ENCODE measurements at regions not wholly inside any gene's neighbourhood (a gene's known extent, or its start where the extent isn't known, plus 50 kb on each side); places are given as distances from the start of the nearest gene placed in this dataset.

DNA sequence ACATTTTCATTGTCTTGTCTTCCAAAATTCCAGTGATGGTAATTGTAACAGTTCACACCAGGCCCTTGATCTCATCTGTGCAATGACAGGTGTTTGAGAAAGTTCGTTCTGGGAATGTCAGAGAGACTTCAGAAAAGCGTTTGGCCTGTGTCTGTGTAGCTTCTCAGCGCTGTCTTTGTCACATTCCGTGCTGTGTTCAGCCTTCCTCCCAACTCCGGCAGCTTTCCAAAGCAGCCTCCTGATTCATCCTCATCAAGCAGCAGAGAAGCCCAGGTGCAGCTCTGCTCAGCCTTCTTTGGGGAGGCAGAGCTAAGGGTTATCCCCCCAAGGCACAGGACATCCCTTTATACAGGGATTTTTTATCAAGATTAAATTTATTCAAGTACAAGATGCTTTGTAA is 494.0 kb upstream of the SUCLG2 start:
- DNase-seq, result no peak

DNA sequence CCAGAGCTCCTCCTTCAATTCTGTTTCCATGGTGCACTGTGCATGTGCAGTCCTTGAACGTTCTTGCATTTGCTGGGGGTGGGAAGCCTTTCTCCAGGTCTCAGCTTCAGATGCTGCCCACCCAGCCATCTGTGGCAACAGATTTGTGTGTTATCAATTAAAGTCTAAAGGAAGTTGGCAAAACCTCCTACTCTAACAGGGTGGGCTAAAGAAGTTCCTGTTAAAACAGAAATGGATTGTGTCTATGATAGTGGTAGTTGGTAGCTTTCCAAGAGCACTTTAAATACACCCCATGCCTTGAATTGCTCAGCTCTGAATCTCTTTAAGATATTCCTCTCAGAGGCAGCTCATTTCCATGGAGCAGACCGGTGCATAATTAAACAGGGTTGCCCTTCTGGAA is 488.0 kb upstream of the SUCLG2 start:
- DNase-seq, result no peak

DNA sequence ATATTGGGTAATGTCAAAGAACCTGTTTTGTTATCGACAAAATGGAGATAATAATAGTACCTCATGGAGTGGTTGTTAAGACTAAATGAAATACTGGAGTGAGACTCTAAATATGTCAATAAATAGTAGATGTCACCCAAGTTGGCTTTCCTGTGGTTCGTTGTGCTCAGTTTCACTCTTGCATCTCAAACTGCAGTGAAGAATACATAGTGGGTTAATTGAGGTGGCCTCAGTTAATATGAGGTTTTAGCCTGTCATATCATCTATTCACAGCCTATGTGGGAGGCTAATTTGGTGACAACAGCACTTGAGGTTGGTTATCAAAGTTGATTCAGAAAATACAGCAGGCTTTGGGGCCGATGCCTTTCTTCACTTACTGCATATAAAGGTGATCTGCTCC is 485.5 kb upstream of the SUCLG2 start:
- no peak for DNase-seq

DNA sequence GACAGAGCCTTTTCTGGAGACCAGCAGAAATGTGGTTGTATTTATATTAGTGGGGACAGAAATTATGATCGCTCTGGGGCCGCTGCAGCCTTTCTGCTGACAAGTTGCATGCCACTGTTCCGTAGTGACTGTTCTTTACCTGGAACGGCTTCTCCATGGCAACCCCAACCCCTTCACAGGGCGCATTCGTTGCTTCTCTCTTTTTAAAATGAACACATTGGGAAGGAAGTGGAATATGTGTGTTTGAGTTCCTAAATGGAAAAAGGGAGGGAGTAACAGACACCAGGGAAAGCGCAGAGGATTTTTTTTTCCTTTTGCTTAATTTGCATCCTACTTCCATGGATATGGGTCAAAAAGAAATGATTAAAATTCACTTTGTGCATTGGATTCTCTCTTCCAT is 482.0 kb upstream of the SUCLG2 start:
- DNase-seq, result no peak

DNA sequence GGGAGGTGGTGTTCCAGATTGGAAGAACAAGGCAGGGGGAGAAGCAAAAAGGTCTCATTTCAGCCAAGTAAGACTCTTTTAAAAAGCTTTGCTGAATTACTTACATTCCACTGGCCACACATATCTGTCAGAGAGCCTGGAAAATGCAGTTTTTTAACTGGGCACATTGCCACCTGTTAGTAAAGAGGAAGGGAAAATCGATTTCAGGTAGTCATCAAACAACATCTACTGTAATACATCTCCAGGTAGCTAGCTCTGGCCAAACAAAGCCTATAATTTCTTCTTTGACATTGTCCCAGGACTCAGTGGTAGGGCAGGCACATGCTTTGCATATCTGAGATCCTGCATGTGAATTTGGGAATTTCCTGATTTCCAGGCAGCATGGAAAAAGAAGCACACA is 480.7 kb upstream of the SUCLG2 start:
- no peak for DNase-seq

DNA sequence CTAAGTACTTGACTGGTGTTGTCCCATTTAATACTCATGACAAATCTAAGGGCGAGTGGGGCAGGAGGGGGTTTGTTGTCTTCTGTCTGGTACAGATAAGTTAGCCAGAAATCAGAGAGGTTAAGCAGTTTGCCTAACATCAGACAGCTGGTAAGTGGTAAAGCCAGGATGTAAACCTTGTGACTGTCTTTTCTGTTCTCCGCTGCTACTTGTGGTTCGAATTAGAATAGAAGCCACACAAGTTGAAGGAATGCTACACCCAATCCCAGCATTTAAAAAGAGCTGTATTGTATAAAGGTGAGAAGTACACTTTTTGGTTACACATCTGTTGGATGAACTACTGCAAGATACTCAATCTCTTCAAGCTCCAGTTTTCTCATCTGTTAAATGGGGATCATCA is 474.7 kb upstream of the SUCLG2 start:
- DNase-seq, result no peak

DNA sequence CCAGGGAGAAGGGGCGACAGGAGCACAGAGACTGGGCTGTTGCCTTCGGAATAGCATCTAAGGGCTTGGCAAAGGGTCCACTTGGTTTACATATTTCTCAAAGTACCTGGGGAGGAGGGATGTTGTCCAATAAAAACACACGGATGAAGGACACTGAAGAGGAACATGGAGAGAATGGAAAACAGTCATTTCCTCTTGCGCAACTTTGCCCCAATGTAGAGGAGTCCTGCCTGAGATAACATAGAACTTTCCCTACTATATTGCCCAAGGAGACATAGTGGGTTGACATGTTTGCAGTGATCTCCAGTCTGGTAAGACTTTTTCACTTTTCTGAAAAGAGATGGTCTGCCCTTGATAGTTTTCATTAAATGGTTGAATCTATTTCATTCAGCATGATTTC is 468.8 kb upstream of the SUCLG2 start:
- DNase-seq, result no peak

DNA sequence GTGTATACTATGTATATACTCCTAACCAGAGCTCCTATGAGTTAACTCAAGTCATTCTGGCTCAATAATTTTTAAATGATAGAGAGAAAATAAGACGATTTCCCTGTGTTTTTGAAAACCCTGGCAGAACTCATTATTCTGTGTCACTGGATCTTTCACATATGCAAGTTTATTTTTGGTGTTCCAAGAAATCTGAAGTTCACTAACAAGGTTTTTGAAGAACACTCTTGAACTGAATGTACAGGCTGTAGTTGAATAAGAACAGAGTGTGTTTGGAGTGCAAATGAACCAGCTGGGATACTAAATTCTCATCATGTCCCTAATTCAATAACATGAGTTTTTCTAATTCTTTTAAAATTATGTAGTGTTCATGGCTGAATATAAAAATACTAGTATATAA is 466.9 kb upstream of the SUCLG2 start:
- DNase-seq, result no peak

DNA sequence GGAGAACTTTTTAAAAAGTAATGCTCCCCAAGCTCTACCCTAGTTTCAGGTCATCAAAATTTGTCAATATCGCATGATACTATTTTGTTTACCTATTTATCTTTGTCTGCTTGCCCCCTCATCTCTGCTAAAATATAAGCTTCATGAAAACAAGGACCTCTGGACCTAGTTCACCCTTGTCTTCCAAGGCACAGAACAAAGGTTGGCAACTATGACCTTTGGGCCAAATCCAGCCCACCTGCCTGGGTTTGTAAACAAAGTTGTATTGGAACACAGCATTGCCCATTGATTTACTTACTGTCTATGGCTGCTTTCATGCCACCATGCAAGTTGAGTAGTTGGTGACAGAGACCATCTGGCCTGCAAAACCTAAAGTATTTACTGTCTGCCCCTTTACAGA is 462.2 kb upstream of the SUCLG2 start:
- DNase-seq, result no peak

DNA sequence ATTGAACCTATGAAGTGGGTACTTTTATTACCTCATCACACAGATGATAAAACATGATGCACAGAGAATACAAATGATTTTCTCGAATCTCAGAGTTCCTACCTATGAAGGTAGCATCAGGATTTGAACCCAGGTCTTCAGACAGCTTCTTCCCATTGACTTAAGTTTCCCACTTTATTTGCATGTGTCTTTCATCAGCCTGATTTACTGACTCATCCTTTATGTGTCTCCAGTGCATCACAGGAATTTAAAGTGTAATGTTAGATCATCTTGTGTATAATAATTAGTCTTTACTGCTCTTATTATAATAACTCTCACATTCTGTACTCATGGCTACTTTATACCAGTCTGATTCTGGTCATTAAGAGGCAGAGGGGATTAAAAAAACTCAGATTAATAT is 449.4 kb upstream of the SUCLG2 start:
- no peak for DNase-seq

DNA sequence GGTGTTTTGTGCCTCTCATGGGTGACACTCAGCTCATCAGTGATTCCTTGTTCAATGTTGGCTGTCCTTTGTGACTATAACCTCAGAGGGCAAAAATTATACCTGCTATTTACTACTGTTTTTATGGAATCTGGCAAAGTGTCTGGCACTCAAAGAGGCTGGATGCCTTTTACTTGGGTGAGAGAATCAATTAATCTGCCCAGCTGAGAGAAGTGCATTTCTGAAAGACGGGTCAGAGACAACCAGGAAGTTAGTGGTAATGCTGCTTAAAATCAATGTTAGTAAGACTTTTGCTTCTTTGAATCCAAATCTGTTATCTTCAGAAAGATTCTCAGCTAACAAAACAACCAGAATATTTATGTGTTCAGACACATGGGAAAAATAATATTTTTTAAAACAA is 436.2 kb upstream of the SUCLG2 start:
- no peak for DNase-seq

DNA sequence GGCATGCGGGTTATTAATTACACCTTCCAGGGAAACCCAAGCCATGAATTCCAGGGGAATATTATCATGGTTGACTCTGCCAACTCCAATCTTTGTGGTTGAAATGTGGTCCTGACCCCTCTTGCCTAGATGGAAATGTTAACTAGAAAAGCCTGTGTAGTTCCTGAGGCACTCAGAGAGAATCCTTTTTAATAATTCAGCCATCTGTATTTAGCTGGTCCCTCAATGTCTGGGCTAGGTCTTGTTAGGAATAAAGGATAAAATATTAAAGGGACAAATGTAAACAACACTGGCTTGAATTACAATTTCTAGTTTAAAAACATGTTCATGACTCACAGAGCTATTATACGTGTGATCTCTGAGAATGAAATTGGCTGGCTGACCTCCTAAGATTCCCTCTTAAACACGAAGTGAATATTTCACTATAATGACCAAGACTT is 435.2 kb upstream of the SUCLG2 start:
- no peak for DNase-seq

DNA sequence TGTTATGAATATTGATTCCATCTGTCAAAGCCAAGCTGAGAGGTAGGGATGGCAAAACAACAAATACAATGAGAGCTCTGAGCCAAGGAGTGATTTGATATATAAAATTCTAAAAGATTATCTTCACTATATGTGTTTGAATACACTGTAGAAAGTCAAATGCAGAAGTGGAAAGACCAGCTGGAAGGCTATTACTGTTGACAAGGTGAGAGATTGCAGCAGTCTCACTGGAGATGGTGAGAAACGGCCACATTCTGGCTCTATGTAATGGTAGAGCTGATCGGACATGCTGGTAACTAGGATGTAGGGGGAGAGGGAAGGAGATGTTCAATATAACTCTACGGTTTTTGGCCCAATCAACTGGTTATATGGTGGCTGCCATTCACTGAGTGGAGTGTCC is 434.2 kb upstream of the SUCLG2 start:
- no peak for DNase-seq

DNA sequence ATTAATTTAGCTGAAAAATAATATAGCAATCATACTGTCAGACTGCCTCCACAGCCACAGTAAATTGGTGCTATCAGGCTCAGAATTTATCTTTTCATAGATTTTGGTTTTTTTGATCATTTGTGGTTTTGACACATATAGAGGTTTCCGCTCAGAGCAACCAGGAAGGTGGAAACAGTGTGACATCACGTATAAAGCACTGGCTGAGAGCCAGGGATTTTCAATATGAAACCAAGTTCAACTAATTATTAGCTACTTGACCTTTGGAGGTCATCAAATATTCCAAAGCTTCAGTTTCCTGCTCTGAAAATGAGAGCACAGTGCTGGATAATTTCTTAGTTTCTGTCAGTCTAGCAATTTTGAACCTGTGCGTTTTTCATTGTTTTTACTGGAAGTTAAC is 433.8 kb upstream of the SUCLG2 start:
- no peak for DNase-seq

DNA sequence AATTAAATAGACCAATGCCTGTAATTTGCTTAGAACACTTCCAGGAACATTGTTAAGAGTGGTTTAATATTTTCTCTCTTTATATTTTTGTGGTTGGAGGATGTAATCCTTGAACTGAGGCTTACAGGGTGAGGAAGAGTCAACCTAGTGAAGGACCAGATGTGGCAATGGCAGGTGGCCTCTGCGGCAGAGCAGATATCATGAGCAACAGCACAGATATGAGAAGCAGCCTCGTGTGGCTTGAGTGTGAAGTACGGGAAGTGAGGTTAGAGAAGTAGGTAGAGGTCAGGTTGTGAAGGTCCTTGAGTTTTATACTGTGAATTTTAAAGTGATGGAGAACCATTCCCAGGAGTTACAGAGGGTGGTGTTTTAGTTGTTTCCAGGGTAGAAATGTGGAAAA is 417.6 kb upstream of the SUCLG2 start:
- no peak for DNase-seq

DNA sequence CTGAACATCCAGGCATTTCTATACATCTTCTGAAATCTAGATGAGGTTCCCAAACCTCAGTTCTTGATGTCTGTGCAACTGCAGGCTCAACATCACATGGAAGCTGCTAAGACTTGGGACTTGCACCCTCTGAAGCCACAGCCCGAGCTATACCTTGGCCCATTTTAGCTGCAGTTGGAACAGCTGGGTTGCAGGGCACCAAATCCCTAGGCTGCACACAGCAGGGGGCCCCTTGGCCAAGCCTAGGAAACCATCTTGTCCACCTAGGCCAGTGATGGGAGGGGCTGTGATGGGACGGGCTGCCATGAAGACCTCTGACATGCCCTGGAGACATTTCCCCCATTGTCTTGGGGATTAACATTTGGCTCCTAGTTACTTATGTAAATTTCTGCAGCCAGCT is 415.8 kb upstream of the SUCLG2 start:
- no peak for DNase-seq

DNA sequence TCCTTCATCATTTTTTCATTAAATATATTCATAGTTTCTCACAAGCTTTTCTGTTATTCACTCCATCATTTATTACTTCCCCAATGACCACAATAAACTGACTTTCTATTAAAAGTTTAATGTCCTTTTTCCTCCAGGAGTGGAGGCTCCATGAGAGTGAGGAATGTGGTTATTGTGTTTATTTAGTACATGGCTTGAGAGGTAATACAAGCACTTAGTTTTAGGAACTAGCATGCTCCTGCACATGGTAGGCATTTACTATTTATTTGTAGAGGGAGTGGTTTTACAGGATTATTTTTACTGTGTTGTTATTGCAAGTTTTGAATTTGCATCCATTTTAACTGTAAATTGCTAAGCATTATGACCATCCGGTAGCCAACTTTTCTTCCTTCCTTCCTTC is 412.9 kb upstream of the SUCLG2 start:
- DNase-seq, result no peak

DNA sequence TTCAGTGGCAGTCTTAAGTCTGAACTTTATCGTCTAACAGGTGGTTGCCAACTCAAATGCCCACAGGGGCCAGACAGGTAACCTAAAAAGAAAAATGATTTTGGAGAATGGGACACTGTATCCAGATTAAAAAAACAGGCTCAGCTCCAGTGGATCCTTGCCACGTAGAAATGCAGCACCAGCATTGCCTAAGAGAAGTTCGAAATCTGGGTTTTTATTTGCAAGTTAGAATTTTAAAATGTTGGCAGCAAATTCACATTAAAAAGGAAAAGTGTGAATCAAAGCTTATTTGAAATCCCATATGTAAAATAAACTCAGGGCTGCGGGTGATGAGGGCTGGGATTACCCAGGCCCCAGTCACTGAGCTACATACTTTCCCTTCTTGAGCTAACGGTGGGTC is 408.5 kb upstream of the SUCLG2 start:
- no peak for DNase-seq

DNA sequence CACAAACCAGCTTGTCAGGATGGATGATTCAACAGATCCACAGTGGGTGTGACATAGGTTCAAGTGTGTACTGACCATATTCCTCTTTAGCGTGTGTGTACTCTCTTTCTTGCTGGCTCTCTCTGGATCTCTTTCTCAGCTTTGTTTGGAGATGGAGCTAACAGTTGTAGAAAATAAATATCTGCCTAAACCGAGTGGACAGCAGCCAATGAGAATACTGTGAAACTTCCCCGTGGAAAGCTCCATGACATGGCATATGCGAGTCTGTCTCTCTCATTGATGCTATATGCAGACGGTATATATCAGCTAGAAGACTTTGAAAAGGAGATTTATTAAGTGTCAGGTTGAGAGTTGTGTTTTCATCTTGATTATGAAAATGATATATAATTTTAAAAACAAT is 406.5 kb upstream of the SUCLG2 start:
- DNase-seq, result no peak

DNA sequence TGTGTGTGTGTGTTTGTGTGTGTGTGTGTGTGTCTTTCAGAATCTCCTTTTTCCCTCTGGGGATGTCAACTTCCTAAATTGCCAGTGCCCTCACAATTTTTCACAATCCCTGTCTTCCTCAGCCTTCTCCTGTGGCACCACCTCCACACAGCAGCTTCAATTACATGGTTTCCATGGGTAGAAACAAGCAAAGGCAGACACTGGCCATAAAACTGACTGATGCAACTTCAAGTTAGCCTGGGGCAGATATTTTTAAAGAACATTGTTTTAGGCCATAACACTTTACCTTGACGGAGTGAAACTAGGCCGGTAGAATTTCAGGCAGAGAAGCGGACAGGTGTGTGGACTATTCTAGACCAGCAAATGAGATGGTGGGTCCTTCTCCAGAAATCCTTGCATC is 405.8 kb upstream of the SUCLG2 start:
- DNase-seq, result no peak

DNA sequence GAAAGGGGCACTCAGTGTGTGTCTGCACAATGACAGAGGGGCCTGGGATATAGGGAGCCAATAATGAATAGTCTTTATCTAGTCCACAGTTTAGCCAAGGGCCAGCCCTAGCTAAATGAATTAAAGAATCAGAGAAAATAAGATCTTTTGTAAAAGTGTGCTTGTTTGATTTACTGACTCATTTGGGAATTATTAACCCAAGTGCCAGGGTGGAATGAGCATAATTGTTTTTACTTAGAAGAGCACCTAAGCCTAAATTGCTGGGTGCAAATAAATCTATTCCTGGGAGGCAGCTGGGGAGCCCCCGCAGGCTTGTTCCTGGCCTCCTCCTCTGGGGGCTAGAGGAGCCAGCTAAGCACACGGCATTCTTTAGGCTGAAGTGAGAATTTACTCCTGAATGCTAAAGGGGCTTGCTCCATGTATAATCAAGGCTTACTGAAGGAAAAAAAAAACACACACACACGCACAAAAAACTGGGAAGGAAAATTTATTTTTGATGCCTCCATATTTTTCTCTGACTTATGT is 405.3 kb upstream of the SUCLG2 start:
- no peak for DNase-seq

DNA sequence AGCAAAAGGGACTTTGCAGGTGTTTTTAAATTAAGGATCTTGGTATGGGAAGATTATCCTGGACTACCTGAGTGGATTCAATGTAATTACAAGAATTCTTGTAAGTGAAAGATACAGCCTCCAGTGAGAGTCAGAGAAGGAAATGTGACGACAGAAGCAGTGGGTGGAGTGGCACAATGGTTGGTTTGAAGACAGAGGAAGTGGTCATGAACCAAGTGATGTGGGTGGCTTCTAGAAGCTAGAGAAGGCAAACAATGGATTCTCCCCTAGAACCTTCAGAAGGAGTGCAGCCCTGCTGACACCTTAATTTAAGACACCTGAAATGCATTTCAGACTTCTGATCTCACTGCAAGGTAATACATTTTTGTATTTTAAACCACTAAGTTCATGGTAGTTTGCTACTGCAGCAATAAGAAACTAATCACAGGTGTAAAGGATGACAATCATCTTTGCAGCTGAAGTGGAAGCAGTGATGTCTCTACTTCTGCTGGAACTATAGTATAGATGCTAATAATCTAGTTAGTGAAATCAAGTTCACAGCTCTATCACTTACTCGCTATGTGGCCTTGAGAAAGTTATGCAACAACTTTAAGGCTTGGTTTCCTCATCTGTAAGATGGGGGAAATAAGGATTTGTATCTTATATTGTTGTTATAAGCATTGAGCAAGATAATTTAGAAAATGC is 403.4 kb upstream of the SUCLG2 start:
- no peak for DNase-seq

DNA sequence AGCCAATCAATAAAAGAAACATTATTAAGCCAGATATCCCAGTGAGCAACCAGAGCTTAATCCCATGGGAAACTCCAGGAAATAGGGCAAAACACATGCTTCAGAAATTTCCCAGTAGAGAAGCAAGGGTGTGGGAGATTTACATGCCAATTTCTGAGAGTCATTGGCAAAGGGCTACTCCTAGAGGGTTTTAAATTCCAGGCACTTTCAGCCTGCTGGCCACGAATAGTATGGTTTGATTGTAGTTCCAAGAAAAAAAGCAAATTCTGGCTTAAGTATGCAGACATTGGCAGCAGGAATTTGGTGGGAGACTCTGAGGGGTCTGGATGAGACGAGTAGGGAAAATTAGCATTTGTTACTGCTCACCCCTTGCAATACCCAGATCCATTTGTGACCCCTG is 402.1 kb upstream of the SUCLG2 start:
- DNase-seq, result no peak

DNA sequence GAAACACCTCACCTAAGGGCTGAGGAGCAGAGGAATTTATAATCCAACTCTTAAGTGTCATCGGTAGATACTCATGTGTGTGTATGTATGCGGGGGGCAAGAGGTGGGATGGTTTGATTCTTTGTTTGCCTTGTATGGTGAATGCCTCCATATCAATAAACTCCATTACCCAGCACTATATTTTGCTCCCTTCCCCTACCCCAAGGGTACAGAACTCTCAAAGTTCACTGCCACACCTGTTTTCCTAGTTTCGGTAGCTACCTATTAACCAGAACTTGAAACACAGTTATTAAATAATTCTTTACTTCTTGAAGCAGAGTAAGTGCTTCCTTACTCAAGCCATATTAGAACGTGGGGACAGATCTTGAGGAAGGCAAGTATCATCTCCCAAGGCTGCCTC is 400.8 kb upstream of the SUCLG2 start:
- DNase-seq, result no peak

DNA sequence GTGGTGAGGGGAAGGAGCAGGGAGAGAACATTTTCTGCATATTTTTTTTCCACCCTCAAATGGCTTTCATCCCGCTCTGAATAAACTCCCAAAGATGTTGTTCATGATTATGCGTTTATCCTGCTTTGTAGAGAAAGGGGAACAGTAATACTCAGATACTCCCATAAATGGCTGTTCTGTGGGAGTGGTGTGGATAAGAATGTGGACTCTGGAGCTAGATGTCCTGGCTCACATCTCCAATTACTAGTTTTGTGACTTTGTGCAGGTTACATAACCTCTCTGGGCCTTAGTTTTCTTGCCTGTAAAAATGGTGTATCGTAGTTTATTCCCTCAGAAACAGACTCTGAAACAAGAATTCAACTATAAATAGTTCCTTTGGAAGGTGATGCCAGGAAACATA is 395.4 kb upstream of the SUCLG2 start:
- no peak for DNase-seq

DNA sequence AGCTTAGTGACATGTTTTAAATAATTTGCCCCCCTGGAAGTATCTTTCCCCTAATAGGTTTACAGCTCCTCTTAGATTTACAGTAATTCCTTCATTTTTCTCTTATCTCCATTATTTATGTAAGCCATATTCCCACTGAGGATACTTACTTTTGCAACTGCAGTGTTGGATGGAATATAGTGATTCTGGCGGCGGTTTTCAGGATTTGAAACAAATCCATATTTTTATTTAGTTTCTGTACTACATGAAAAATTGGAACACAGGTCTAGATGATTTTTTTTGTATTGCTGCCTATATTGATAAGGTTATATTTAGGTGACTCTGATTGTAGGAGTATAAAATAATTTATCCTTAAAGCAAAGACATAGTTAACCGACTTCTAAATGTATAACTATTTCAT is 391.6 kb upstream of the SUCLG2 start:
- no peak for DNase-seq
